ENCODE measurements at regions not wholly inside any gene's neighbourhood (a gene's known extent, or its start where the extent isn't known, plus 50 kb on each side); places are given as distances from the start of the nearest gene placed in this dataset.
"Not testable (repeated sequence)": the region's sequence is repeated elsewhere in the genome, so short reads cannot be mapped to it uniquely, and the experiment has no call there.

GRCh38 chr11:100602716-100603115 lies 84.4 kb upstream of the ARHGAP42 start:
- CTCF ChIA-PET: no interaction called here

GRCh38 chr11:100607761-100608160 lies 79.3 kb upstream of the ARHGAP42 start:
- H3K27me3 ChIP-seq (replicated peaks; ENCODE audit: insufficient read depth, low read depth, low read length, poor library complexity); H3K27ac ChIP-seq (ENCODE audit: low read depth, low read length, poor library complexity, severe bottlenecking); POLR2A ChIA-PET (ENCODE audit: low non-redundant PET); BruUV-seq (replicated peaks); CTCF ChIA-PET; DNase-seq (ENCODE audit: low spot score); H3K4me1 ChIP-seq (ENCODE audit: insufficient read depth, low read length, poor library complexity, severe bottlenecking); intact Hi-C loops (cut with micrococcal nuclease; ENCODE audit: unreplicated experiment); H3K36me3 ChIP-seq (ENCODE audit: insufficient read depth, low read length, poor library complexity, severe bottlenecking); H3K4me3 ChIP-seq (ENCODE audit: low read depth, low read length, poor library complexity, severe bottlenecking); H3K9me3 ChIP-seq (ENCODE audit: low read depth, low read length, poor library complexity, severe bottlenecking): not testable (repeated sequence)

More at GRCh38 chr11:100602716-100603115, 84.4 kb upstream of the ARHGAP42 start:
- no peak for TF ChIP-seq CTCF (conservative IDR thresholded peaks at IDR 0.05; ENCODE audit: low read depth, low read length)
- TF ChIP-seq EZH2 (IDR thresholded peaks at IDR 0.05; ENCODE audit: borderline replicate concordance, low read depth, low read length, poor library complexity, severe bottlenecking): no peak
- BruUV-seq (replicated peaks): no TSS peak
- Histone ChIP-seq H3K9me3 (ENCODE audit: low read depth, low read length, poor library complexity, severe bottlenecking) (no peaks in the 10 kb centered on the region), H3K27me3 (replicated peaks; ENCODE audit: insufficient read depth, low read depth, low read length, poor library complexity) (no peaks in the 10 kb centered on the region), H3K36me3 (ENCODE audit: insufficient read depth, low read length, poor library complexity, severe bottlenecking) (no peaks in the 10 kb centered on the region), H3K4me1 (ENCODE audit: insufficient read depth, low read length, poor library complexity, severe bottlenecking) (no peaks in the 10 kb centered on the region), H3K27ac (ENCODE audit: low read depth, low read length, poor library complexity, severe bottlenecking) (no peak overlapping the region), H3K4me3 (ENCODE audit: low read depth, low read length, poor library complexity, severe bottlenecking) (no peak overlapping the region)
- POLR2A ChIA-PET (ENCODE audit: low non-redundant PET): no interaction called here
- DNase-seq (ENCODE audit: low spot score): no peak
- intact Hi-C loops (cut with micrococcal nuclease; ENCODE audit: unreplicated experiment): no loop called here

- TF ChIP-seq EZH2 (IDR thresholded peaks at IDR 0.05; ENCODE audit: borderline replicate concordance, low read depth, low read length, poor library complexity, severe bottlenecking) (no peak), CTCF (conservative IDR thresholded peaks at IDR 0.05; ENCODE audit: low read depth, low read length) (no peak)
- intact Hi-C loops (cut with micrococcal nuclease; ENCODE audit: unreplicated experiment): no loop called here
- Histone ChIP-seq H3K36me3 (ENCODE audit: insufficient read depth, low read length, poor library complexity, severe bottlenecking) (no peaks in the 10 kb centered on the region), H3K4me3 (ENCODE audit: low read depth, low read length, poor library complexity, severe bottlenecking) (no peak overlapping the region), H3K27ac (ENCODE audit: low read depth, low read length, poor library complexity, severe bottlenecking) (no peak overlapping the region), H3K9me3 (ENCODE audit: low read depth, low read length, poor library complexity, severe bottlenecking) (no peaks in the 10 kb centered on the region), H3K4me1 (ENCODE audit: insufficient read depth, low read length, poor library complexity, severe bottlenecking) (no peaks in the 10 kb centered on the region), H3K27me3 (replicated peaks; ENCODE audit: insufficient read depth, low read depth, low read length, poor library complexity) (no peaks in the 10 kb centered on the region)
- CTCF ChIA-PET: no interaction called here
- BruUV-seq (replicated peaks): no TSS peak
- no peak for DNase-seq (ENCODE audit: low spot score)
- POLR2A ChIA-PET (ENCODE audit: low non-redundant PET): no interaction called here
These were observed 74.3 kb upstream of the ARHGAP42 start for GRCh38 chr11:100612766-100613165.

GRCh38 chr11:100618914-100619313 lies 68.2 kb upstream of the ARHGAP42 start:
- no peak overlapping the region for H3K4me3 ChIP-seq (ENCODE audit: low read depth, low read length, poor library complexity, severe bottlenecking)
- no peak for DNase-seq (ENCODE audit: low spot score)
- no peaks in the 10 kb centered on the region for H3K27me3 ChIP-seq (replicated peaks; ENCODE audit: insufficient read depth, low read depth, low read length, poor library complexity)
- POLR2A ChIA-PET (ENCODE audit: low non-redundant PET): no interaction called here
- H3K36me3 ChIP-seq (ENCODE audit: insufficient read depth, low read length, poor library complexity, severe bottlenecking): no peaks in the 10 kb centered on the region
- CTCF ChIA-PET: interaction anchor here (0.6 kb wide), 1 partner anchor 121 kb away, joined by 4 read pairs; no protein-coding TSS in a partner anchor
- intact Hi-C loops (cut with micrococcal nuclease; ENCODE audit: unreplicated experiment): no loop called here
- H3K4me1 ChIP-seq (ENCODE audit: insufficient read depth, low read length, poor library complexity, severe bottlenecking): no peaks in the 10 kb centered on the region
- no TSS peak for BruUV-seq (replicated peaks)
- no peak overlapping the region for H3K27ac ChIP-seq (ENCODE audit: low read depth, low read length, poor library complexity, severe bottlenecking)
- TF ChIP-seq CTCF (conservative IDR thresholded peaks at IDR 0.05; ENCODE audit: low read depth, low read length): no peak
- TF ChIP-seq EZH2 (IDR thresholded peaks at IDR 0.05; ENCODE audit: borderline replicate concordance, low read depth, low read length, poor library complexity, severe bottlenecking): no peak
- H3K9me3 ChIP-seq (ENCODE audit: low read depth, low read length, poor library complexity, severe bottlenecking): peaks cover 10% of the 10 kb centered on the region

Data from A673 (cell line).